Lower leg skin (tissue), 4 donors: ENCODE measurements at regions not wholly inside any gene's neighbourhood (a gene's known extent, or its start where the extent isn't known, plus 50 kb on each side); places are given as distances from the start of the nearest gene placed in this dataset.

Experiments
- DNase-seq, 2 donors: peaks; one replicate each; pipeline ENCODE4 v3.0.0-alpha.2; 2019; ENCODE audit warnings: low spot score in 2 of 2
- H3K4me3 ChIP-seq: fragments of 200-600 bp; sonication (generic); 2 replicates; pipeline ENCODE4 v1.5.1; 2017; ENCODE audit warnings: mild to moderate bottlenecking, low read depth; ENCODE audit not compliant: poor library complexity, severe bottlenecking
- CTCF ChIP-seq, 3 donors: fragments of 450-650 bp; IDR thresholded peaks; one replicate each; pipeline ENCODE4 v1.5.1; 2016; ENCODE audit warnings: antibody characterized with exemption in 3 of 3, mild to moderate bottlenecking in 3 of 3, moderate library complexity in 2 of 3
- POLR2A ChIP-seq, 2 donors: fragments of 450-650 bp; IDR thresholded peaks; one replicate each; pipeline ENCODE4 v1.6.1; 2016 to 2017; ENCODE audit warnings: antibody characterized with exemption in 2 of 2, mild to moderate bottlenecking in 1 of 2, moderate library complexity in 1 of 2
- WGBS, 2 donors: methylation state at CpG; one replicate each; pipeline ENCODE4 v1.1.5; 2018; 5-methylcytosine and 5-hydroxymethylcytosine counted together
- intact Hi-C: fragments of 100-400 bp; cut with DNase I; formaldehyde crosslinking; loops from one replicate; pipeline ENCODE4 v1.15.0; 2023; ENCODE audit warnings: low total_unique reads

- intact Hi-C loops = no loop called here
- no peak overlapping the region for H3K4me3 ChIP-seq
- DNase-seq = no peak
- 66% methylated on average over 4 of the region's 4 CpGs for WGBS, 2 donors
- TF ChIP-seq POLR2A (IDR thresholded peaks at IDR 0.05) (no peak), CTCF (IDR thresholded peaks at IDR 0.05) (no peak)
Measured at GRCh38 chr20:52542131-52542530, 350.6 kb upstream of the ZFP64 start.

- TF ChIP-seq CTCF (IDR thresholded peaks at IDR 0.05) (no peak), POLR2A (IDR thresholded peaks at IDR 0.05) (no peak)
- DNase-seq = no peak
- intact Hi-C loops = no loop called here
- no peak overlapping the region for H3K4me3 ChIP-seq
- 73 to 74% methylated on average over 1 of the region's 1 CpG for WGBS, 2 donors
Measured at GRCh38 chr20:52540509-52540908, 348.9 kb upstream of the ZFP64 start.

- H3K4me3 ChIP-seq = no peak overlapping the region
- intact Hi-C loops = no loop called here
- no peak for DNase-seq
- TF ChIP-seq POLR2A (IDR thresholded peaks at IDR 0.05) (no peak), CTCF (IDR thresholded peaks at IDR 0.05) (no peak)
- 52 to 56% methylated on average over 2 of the region's 2 CpGs for WGBS, 2 donors
Measured at GRCh38 chr20:52539891-52540290, 348.3 kb upstream of the ZFP64 start.

- 68 to 70% methylated on average over 8 of the region's 8 CpGs for WGBS, 2 donors
- TF ChIP-seq POLR2A (IDR thresholded peaks at IDR 0.05) (no peak), CTCF (IDR thresholded peaks at IDR 0.05) (no peak)
- H3K4me3 ChIP-seq = no peak overlapping the region
- DNase-seq = no peak
- intact Hi-C loops = no loop called here
Measured at GRCh38 chr20:52536841-52537400, 345.3 kb upstream of the ZFP64 start.

- no peak for TF ChIP-seq POLR2A (IDR thresholded peaks at IDR 0.05)
- TF ChIP-seq CTCF (IDR thresholded peaks at IDR 0.05) = no peak
- intact Hi-C loops = no loop called here
- 90 to 93% methylated on average over 1 of the region's 1 CpG for WGBS, 2 donors
- no peak for DNase-seq
- no peak overlapping the region for H3K4me3 ChIP-seq
Measured at GRCh38 chr20:52536040-52536439, 344.5 kb upstream of the ZFP64 start.

GRCh38 chr20:52534616-52535015, 343.0 kb upstream of the ZFP64 start:
- no peak for DNase-seq
- no peak overlapping the region for H3K4me3 ChIP-seq
- intact Hi-C loops = no loop called here
- WGBS, 2 donors = 66 to 74% methylated on average over 4 of the region's 4 CpGs
- TF ChIP-seq CTCF (IDR thresholded peaks at IDR 0.05) = no peak
- no peak for TF ChIP-seq POLR2A (IDR thresholded peaks at IDR 0.05)
